NCI-H187 (cell line): ENCODE measurements at regions not wholly inside any gene's neighbourhood (a gene's known extent, or its start where the extent isn't known, plus 50 kb on each side); places are given as distances from the start of the nearest gene placed in this dataset.

Source experiments
- DNase-seq, 2 experiments: peaks; one replicate each; lab custom pipeline; 2025; lab: John Stamatoyannopoulos, UW

DNA sequence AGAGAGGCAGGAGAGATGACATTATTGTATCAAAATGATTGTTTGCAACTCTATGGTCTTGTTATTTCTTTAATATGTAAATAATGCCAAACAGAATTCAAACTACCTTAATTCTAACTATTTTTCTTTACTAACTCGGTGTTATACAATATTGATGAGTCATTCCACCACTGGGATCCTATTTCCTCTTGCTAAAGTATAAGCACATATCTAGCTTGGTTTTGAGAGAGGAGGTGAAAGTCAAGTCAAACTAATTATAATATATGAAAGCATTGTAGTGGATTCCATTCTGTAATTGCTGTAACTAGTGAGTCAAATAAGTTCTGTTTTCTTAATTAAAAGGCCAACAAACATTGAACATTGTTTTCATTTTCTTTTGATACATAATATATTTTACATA lies 837.6 kb downstream of the PDHA2 start:
- no peak for DNase-seq

DNA sequence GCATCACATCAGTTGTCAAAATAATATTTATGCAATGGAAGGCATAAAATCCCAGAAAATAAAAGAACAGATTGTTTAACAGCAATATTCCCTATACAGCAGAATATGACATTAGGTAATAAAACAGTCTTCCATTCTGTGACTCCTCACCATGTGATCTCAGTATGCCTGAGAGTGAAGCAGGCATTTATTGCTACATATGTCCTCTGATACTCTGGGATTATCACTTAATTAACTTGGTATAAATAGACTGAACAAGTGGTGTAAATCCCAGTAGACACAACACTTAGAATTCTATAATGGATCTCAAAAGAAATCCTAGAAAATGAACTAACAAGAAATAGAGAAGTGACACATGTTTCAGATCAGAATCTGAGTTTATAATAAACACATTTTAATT lies 841.3 kb downstream of the PDHA2 start:
- DNase-seq, result no peak

DNA sequence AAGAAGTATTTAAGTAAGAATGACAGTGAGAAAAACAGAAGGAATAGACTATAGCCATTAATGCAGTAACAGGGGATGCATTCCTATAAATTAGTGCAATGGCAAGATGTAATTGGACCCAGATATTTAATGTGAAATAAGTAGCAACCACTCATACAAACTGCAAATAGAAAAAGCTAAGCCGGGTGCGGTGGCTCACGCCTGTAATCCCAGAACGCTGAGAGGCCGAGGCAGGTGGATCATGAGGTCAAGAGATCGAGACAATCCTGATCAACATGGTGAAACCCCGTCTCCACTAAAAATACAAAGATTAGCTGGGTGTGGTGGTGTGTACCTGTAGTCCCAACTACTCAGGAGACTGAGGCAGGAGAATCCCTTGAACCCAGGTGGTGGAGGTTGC lies 845.8 kb downstream of the PDHA2 start:
- DNase-seq, result no peak

DNA sequence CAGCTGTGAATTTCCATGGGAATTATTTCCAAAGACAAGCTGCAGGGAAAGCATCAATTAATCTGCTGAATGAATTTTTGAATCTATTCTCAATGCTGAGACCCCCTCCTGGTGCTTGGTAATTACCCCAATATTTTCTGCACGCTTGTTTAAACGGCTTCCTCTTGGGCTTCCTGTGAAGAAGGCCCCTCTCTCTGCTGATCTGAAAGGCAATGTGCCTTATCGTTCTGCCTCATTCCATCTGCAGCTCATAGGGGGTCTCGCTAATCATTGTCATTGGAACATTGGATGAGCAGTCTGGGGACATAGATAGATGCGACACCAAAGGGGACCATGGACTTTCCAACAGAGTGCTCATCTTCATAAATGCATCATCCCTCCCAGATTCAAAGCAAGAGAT lies 851.6 kb downstream of the PDHA2 start:
- no peak for DNase-seq

DNA sequence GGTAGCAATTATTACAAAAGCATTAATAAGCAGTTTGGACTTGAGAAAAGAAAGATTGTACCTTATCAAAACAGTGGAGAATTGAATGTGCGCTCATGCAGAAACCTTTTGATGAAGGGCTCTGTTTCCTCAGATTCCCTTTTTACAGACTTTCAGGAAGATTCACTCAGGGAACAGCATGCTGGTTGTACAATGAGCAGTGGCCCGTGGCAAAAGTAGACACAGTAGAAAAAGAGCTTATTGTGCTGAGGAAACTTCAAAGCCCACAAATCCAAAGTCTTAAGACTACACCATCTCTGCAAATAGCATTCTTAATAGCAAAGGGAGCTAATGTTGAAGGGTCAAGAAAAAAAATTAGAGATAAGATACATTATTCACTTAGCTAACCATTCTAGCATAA lies 858.9 kb downstream of the PDHA2 start:
- DNase-seq, result no peak

DNA sequence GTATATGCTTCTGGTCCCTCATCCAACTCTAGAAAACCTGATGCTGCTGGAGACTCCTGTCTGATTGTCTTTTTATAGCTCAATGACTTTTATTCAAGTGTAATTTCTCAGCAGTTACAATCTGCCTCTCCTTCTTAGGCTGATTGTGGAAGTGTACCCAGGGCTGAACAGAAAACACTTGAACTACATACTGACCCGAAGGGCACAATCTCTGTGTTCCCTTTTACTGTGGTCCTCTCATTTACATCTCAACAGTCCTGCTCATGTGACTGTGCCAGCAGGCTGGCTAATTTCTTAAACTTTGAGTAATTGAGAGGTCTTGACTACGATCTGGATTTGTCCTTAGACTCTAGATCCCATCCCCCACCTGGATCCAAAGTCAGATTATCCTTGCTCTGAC lies 863.4 kb downstream of the PDHA2 start:
- no peak for DNase-seq

DNA sequence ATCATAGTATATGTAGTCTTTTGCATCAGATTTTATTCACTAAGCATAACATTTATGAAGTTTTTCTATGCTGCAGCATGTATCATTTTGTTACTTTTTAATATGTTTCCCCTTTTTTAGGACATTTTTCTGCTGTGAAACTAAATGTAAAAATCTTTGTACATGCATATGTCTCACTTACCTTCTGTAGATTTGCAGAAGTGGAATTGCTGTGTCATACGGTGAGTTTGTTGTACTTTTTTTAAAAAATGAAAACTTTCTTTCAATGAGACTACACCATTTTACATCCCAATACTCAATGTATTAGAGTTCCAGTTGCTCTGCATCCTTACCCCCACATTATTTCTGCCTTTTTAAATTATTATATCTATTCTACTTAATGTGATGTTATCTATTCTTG lies 868.9 kb downstream of the PDHA2 start:
- DNase-seq, result no peak

DNA sequence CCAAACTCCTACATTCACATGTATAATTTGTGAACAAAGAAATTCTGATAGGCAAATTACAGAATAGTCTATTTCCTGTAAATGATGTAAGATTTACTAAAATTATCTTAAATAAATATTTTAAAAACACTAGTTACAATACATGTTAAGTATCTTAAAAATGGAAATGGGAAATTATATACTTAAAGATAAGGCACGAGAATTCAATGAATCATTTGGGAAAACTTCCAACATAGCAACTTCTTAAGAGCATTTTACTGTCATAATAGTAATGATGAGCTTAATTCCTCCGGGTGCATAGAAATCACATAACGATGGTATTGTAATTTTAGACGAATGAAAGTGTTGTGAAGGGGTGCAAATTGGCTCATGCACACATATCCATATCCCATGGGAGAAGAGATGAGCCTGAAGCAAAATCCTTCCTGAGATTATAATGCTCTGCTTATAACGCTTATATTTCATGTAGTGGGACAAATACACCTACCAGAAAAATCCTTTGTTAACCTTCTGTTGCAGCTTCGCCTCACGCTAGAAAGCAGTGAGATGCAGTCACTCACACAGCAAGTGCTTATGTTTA lies 873.5 kb downstream of the PDHA2 start:
- DNase-seq, result no peak

DNA sequence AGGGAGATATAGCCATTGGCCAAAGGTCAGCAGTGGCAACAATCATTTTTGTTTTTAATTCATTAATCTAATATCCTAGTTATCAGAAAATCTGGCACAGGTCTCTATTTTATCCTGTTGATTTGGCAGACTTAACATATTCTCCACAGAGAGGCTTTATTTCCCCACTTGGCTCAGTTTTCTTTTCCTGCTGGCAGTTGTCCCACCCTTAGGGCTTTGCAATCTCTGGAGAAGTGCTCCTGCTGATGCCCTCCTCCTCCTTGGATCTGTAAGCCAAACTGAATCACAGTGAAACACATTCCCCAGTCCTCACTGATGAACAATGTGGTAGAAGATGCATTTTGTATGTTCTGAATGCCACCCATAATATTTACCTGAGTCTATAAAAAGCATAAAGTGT lies 889.7 kb downstream of the PDHA2 start:
- DNase-seq, result no peak

DNA sequence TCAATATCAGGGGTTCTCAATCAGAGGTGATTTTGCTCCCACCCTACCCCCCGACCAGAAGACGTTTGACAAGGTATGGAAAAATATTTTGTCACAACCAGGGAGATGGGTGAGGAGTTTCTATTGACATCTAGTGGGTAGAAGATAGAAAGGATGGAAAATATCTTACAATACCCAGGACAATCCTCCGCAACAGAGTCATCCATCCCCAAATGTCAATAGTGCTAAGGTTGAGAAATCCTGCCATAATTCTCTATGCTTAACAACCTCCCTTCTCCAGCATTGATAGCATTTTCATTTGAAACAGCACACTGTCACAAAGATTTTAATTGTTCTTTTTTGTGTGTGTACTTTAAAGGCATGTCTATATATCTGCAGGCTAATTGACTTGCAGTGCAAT lies 890.5 kb downstream of the PDHA2 start:
- DNase-seq, result no peak

DNA sequence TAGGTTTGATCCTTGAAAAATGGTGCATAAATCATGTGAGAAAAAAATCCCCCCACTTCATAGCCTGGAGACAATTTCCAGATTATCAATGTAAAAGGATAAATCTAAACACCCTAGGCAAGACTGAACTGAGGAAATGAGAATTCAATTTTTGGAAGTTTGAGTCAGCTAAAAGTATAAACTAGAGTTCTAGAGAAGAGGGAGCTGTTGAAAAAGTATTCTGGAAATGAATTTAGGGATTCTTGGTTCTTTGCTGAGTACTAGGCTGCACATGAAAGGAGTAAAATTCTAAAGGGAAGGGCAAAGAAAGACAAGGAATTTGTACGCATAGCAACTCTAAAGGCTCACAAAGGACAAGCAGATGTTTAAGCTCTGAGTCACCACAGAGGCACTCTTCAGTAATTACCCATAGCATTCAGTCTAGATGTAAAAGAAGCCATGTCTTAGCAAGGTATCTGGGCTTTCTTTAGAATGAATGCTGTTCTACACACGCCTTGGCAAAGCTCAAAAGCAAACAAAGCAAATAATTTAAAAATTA lies 896.5 kb downstream of the PDHA2 start:
- DNase-seq, result no peak

DNA sequence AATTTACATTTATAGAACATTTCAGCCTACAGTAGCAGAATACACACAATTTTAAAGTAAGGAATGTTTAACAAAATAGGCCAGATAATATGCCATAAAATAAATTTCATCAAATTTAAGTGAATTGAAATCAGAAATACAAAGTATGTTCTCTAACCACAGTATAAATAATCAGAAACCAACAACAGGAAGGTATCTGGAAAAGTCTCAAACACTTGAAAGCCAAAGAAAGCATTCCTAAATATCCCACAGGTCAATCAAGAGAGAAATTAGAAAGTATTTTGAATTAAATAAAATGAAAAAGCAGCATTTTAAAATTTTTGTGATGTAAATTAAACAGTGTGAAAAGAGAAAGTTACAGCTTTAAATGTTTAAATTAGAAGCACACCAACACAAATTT lies 899.2 kb downstream of the PDHA2 start:
- DNase-seq, result no peak

DNA sequence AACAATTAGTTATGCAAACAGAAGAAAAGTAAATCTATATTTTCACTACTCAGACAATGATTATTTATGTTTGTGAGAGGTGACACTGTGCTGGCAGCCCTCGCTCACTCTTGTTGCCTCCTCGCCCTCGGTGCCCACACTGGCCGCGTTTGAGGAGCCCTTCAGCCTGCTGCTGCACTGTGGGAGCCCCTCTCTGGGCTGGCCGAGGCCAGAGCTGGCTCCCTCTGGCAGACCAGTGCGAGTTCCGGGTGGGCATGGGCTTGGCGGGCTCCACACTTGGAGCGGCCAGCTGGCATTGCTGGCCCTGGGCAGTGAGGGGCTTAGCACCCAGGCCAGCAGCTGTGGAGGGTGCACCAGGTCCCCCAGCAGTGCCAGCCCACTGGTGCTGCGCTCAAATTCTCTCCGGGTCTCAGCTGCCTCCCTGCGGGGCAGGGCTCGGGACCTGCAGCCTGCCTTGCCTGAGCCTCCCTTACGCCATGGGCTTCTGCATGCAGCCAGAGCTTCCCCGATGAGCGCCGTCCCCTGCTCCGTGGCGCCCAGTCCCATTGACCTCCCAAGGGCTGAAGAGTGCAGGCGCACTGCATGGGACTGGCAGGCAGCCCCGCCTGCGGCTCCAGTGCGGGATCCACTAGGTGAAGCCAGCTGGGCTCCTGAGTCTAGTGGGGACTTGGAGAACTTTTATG lies 902.6 kb downstream of the PDHA2 start:
- DNase-seq, result no peak

DNA sequence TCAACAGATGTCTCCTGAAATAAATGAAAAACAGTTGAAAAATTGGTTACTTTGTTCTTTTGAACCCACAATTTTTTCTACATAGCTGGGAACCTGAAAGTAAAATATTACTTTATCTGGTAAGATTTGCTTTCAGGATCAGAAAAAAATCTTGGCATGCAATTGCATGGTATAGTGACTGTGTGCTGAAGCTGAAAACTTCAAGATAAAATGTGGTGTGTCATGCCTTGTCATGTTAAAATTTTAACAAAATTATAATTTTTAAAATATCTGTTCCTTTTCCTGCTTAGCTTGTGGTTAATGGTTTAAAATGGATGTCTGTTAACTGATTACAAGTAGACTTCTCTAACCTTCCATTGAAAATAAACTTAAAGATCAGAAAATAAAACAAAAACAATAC lies 904.8 kb downstream of the PDHA2 start:
- no peak for DNase-seq

DNA sequence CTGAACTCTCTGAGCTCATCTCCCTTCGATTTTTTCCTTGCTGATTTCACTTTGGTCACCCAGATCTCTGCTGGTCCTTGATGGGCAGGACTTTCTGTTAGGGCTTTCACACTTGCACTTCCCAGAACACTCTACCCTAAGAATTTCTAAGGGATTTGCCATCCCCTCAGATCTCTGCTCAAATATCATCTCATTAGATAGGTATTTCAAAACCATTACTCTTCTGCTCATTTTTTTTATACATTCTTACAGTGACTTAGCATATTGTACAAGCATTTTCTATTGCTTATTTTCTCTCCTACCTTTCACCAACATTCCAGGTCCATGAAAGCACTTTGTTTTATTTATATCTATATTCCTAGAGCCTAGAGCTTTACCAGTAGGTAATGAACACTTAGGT lies 913.3 kb downstream of the PDHA2 start:
- DNase-seq, result no peak

DNA sequence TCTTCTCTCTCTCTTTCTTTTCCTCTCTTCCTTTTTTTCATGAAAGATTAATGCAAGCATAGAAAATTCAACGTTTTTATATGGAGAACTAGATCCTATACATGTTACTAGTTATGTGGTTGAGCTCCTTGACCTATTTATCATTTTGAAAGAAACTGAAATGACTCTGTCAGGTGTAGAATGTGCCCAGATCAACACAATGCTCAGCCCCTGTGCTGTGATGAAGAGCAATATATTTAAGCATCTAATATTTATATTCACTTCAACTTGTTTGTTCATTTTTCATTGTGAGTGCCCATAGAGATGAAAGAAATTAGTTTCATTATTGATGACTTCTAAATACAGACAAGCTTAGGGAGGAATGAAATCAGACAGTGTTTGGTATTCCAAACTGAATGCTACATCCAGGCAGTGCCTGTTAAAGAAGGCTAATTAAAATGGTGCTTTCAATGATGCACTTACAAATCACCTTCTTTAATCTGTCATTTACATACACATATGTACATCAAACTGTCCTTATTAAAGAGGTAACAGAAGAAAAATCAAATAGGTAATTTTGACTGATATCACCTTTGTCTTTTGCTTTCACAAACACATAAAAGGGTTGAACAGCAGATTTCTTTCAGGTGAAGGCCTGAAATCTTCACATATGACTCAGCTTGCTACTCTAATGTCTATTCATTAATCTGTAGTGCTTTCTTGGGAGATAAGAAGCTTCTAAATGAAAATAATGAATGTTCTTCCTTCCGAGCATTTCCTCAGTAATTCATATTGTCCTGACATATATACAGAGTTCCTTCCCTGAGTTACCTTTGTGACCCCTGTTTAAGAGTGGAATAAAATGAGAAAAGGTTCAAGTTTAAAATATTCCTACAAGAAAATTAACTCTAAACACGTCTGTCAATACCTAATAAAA lies 915.9 kb downstream of the PDHA2 start:
- DNase-seq, result no peak

DNA sequence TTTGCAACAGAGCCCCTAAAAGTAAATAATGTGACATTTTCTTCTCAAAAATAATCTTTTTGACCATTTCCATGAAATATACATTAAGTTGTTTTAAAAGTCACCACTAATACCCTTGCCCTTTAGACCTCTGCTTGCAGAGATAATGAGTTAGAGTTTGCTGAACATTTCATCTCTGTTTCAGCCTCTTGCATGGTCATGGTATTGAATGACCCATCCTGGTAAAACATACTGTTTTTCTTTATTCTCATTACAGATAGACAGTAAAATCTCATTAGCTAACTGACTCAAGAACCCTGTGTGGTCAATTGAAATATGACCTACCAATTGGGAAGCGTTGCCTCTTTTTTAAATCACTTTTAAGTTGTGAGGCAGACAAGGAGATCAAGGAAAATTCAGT lies 916.7 kb downstream of the PDHA2 start:
- no peak for DNase-seq

DNA sequence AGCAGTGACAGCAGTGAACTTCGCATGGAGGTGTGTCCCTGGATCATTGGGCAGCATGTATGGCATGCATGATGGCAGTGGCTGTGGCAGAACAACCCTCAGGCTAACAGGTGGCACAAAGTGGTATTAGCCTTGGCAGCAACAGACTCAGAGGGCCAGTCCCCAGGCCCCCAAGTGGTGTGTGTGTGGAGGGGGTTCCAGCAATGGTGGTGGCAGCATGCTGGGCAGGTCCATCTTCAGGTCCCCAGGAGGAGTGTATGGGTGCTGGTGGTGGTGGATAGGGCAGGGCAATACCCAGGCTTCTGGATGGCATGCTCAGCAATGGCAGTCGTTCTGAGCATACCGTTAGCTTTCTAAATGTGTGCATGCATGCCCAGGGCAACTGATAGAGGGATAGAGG lies 923.7 kb downstream of the PDHA2 start:
- DNase-seq, result no peak

DNA sequence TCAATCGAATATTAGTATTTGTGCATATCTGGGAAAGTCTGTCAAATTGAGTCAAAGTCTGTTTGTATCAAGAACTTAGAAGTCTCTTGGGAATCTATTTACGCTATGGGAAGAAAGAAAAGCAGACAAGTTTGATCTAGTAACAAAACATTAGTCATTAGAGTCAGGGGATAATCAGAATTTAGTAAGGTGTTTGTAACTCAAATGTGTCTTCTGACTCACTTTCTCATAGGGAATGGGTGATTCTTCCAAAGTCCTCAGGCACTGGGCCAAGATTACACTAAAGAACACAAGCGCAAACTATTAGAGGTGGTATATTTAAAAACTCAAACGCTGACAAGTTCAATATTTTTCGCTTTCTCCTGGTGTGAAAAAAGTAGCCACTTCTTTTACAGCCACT lies 926.5 kb downstream of the PDHA2 start:
- DNase-seq, result no peak

DNA sequence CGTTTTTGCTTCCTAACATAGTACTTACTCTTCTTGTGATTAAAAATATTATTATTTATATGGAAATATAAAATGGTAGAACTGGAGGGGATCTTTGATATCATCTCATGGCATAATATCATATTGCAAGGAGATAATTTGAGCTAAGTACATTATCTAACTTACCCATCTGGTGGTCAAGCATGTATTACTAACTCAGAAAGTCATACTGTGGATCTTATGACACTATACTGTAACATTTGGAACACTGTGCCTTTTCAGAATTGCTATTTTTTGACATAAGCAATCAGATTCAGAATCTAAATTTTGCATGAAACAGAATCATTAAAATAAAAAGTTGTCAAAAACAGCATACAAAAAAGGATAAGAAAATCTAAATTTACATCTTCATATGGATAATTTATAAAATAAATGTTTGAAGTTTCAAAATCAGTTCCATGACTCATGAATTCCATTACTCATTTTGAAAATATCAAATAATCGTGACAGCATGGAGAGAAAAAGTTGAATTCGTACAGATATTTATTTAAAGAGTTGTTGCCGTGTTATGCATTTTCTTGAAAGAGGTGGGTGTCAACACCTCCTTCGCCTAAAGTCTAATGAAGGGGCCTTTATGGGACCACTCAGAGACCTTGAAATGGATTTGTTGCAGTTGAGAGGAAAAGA lies 928.1 kb downstream of the PDHA2 start:
- no peak for DNase-seq

DNA sequence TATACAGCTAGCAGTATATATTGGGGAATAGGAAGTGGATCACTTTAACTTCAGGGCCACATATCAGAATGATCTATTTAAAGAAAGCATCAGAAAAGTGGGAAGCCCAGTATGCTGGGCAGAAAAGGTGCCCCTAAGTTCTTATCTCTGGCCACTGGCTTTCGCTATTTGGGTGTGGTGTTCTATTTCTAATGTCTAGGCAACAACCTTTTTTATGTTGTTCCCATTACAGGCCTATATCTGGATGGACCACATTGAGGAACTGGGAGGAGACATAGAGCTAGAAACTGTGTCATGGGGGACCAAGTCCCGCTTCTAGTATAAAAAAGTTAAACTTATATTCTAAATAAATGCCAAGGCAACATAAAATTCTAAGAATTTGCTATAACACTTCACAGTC lies 935.6 kb downstream of the PDHA2 start:
- no peak for DNase-seq

DNA sequence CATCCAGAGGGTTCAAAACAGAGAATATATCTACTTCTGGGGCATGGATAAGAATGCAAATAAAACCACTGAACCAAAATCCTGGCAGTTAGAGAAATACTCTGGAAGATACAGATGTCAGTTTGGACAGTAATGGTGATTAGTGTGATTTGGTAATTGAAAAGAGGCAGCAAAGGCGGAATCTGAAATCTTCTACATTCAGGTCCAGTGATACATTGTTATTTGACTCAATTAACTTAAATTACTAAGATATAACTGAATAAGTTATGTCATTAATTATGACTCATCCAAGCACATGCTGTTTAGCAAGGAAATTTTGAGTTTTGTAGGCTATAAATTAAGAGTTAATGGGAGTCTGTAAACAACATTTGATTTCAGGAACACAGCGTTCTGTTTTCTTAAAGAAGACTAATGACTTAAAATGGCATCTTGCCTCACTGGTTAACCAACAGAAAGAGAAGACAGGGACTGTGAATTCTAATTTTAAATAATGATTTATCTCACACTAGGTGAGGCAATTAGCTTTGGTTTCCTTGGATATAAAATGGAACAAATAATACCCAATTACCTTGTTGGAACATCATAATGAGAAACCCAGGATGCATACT lies 937.1 kb downstream of the PDHA2 start:
- DNase-seq, result no peak
